ENCODE measurements at regions not wholly inside any gene's neighbourhood (a gene's known extent, or its start where the extent isn't known, plus 50 kb on each side); places are given as distances from the start of the nearest gene placed in this dataset.

GRCh38 chr5:44441460-44441859 lies 52.2 kb upstream of the FGF10 start:
- no peak for TF ChIP-seq POLR2AphosphoS5 (IDR thresholded peaks at IDR 0.05; ENCODE audit: low read depth, low read length)
- TF ChIP-seq, protein P1, sequence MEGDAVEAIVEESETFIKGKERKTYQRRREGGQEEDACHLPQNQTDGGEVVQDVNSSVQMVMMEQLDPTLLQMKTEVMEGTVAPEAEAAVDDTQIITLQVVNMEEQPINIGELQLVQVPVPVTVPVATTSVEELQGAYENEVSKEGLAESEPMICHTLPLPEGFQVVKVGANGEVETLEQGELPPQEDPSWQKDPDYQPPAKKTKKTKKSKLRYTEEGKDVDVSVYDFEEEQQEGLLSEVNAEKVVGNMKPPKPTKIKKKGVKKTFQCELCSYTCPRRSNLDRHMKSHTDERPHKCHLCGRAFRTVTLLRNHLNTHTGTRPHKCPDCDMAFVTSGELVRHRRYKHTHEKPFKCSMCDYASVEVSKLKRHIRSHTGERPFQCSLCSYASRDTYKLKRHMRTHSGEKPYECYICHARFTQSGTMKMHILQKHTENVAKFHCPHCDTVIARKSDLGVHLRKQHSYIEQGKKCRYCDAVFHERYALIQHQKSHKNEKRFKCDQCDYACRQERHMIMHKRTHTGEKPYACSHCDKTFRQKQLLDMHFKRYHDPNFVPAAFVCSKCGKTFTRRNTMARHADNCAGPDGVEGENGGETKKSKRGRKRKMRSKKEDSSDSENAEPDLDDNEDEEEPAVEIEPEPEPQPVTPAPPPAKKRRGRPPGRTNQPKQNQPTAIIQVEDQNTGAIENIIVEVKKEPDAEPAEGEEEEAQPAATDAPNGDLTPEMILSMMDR (IDR thresholded peaks at IDR 0.05), result no peak
- TF ChIP-seq FOSL2 (IDR thresholded peaks at IDR 0.05; ENCODE audit: borderline replicate concordance, low read depth), result no peak
- no peak for TF ChIP-seq EZH2phosphoT487 (IDR thresholded peaks at IDR 0.05; ENCODE audit: borderline replicate concordance, low read depth)
- TF ChIP-seq ELF1 (IDR thresholded peaks at IDR 0.05), result no peak
- no peak for TF ChIP-seq NRF1 (IDR thresholded peaks at IDR 0.05; ENCODE audit: low read depth, low read length)
- TF ChIP-seq SMC3 (IDR thresholded peaks at IDR 0.05; ENCODE audit: low read depth, low read length), result no peak
- no peak for TF ChIP-seq TCF12 (IDR thresholded peaks at IDR 0.05)
- no peak for TF ChIP-seq ZBTB33 (IDR thresholded peaks at IDR 0.05; ENCODE audit: borderline replicate concordance, low read depth)
- TF ChIP-seq, protein P2, sequence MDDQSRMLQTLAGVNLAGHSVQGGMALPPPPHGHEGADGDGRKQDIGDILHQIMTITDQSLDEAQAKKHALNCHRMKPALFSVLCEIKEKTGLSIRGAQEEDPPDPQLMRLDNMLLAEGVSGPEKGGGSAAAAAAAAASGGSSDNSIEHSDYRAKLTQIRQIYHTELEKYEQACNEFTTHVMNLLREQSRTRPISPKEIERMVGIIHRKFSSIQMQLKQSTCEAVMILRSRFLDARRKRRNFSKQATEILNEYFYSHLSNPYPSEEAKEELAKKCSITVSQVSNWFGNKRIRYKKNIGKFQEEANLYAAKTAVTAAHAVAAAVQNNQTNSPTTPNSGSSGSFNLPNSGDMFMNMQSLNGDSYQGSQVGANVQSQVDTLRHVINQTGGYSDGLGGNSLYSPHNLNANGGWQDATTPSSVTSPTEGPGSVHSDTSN (IDR thresholded peaks at IDR 0.05), result no peak
- no peak for TF ChIP-seq JUND (IDR thresholded peaks at IDR 0.05)
